ENCODE measurements at regions not wholly inside any gene's neighbourhood (a gene's known extent, or its start where the extent isn't known, plus 50 kb on each side); places are given as distances from the start of the nearest gene placed in this dataset.

DNA sequence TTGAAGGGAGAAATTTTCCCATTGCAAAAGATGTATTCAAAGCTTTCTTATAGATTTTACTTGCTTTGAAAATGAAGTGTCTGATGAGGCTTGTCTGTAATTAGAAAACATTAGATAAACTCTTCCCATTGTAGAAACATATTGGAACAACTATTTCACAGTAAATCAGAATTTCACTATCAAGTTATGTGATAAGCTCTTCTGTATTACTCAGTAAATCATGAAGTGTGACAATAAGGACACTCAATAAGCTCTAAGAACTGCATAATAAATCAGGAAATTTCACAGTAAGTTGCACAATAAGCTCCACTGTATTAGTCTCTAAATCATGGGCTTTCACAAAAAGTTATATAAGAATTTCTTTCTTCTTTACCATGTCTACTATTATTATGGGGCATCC, 1546.6 kb downstream of the SLITRK5 start:
- H3K79me2 ChIP-seq (ENCODE audit: low read depth), result no peaks in the 10 kb centered on the region
- no peaks in the 10 kb centered on the region for H4K20me1 ChIP-seq (ENCODE audit: low read depth)
- H3K36me3 Mint-ChIP-seq, result no peaks in the 10 kb centered on the region
- H3K27ac Mint-ChIP-seq, result no peak overlapping the region
- peaks cover 11% of the 10 kb centered on the region for H3K9me3 Mint-ChIP-seq
- H3K4me1 ChIP-seq, result no peaks in the 10 kb centered on the region
- no peak overlapping the region for H3K4me2 ChIP-seq
- DNase-seq (ENCODE audit: low spot score), result no peak
- no peak overlapping the region for H3K27ac ChIP-seq
- TF ChIP-seq EZH2 (IDR thresholded peaks at IDR 0.05) (no peak), EZH2phosphoT487 (IDR thresholded peaks at IDR 0.05) (no peak)
- TF ChIP-seq, protein P1, sequence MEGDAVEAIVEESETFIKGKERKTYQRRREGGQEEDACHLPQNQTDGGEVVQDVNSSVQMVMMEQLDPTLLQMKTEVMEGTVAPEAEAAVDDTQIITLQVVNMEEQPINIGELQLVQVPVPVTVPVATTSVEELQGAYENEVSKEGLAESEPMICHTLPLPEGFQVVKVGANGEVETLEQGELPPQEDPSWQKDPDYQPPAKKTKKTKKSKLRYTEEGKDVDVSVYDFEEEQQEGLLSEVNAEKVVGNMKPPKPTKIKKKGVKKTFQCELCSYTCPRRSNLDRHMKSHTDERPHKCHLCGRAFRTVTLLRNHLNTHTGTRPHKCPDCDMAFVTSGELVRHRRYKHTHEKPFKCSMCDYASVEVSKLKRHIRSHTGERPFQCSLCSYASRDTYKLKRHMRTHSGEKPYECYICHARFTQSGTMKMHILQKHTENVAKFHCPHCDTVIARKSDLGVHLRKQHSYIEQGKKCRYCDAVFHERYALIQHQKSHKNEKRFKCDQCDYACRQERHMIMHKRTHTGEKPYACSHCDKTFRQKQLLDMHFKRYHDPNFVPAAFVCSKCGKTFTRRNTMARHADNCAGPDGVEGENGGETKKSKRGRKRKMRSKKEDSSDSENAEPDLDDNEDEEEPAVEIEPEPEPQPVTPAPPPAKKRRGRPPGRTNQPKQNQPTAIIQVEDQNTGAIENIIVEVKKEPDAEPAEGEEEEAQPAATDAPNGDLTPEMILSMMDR (IDR thresholded peaks at IDR 0.05), result no peak
- H2AFZ ChIP-seq (replicated peaks), result no peak overlapping the region
- H3K9me3 ChIP-seq (ENCODE audit: low read depth), result no peaks in the 10 kb centered on the region
- no peak overlapping the region for H3K9ac ChIP-seq
- H3K27me3 ChIP-seq, result no peaks in the 10 kb centered on the region
- no peaks in the 10 kb centered on the region for H3K27me3 Mint-ChIP-seq (ENCODE audit: insufficient read depth, low read depth)
- no peak overlapping the region for H3K4me3 ChIP-seq
- H3K36me3 ChIP-seq, result no peaks in the 10 kb centered on the region
- no peaks in the 10 kb centered on the region for H3F3A ChIP-seq (ENCODE audit: low read depth)
- H3K4me3 Mint-ChIP-seq, result no peak overlapping the region
- no peaks in the 10 kb centered on the region for H3K4me1 Mint-ChIP-seq

DNA sequence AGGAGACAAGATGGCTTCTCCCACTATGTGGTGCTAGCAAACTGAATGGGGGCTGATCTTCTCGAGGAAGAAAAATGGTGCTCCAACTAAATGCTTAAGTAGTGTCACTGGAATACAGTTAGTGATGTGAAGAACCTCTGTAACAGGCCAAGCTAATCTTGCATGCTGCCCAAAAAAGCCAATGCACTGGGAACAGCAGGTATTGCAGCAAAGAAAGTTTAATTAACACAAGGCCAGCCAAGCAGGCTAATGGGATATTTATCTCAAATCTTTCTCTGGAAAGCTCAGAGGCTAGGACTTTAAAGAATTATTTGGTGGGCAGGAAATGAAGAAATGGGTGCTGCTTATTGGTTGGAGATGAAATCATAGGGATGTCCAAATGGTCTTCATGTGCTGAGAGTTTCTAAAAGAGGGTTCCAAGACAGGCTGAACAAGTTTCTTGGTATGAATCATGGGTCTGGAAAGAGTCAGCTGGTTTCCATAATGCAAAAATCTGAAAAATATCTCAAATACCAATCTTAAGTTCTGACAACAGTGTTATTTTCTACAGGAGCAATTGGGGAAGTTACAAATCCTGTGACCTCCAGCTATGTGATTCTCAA, 1550.5 kb downstream of the SLITRK5 start:
- H3K9me3 Mint-ChIP-seq, result peaks cover 11% of the 10 kb centered on the region
- H3K27ac Mint-ChIP-seq, result no peak overlapping the region
- Histone ChIP-seq H3K27ac (no peak overlapping the region), H3K27me3 (no peaks in the 10 kb centered on the region), H3K4me1 (no peaks in the 10 kb centered on the region), H4K20me1 (ENCODE audit: low read depth) (no peaks in the 10 kb centered on the region), H3K4me2 (no peak overlapping the region), H3K79me2 (ENCODE audit: low read depth) (no peaks in the 10 kb centered on the region), H2AFZ (replicated peaks) (no peak overlapping the region), H3K9me3 (ENCODE audit: low read depth) (no peaks in the 10 kb centered on the region), H3F3A (ENCODE audit: low read depth) (no peaks in the 10 kb centered on the region), H3K9ac (no peak overlapping the region), H3K4me3 (no peak overlapping the region), H3K36me3 (no peaks in the 10 kb centered on the region)
- no peaks in the 10 kb centered on the region for H3K27me3 Mint-ChIP-seq (ENCODE audit: insufficient read depth, low read depth)
- no peak overlapping the region for H3K4me3 Mint-ChIP-seq
- no peaks in the 10 kb centered on the region for H3K36me3 Mint-ChIP-seq
- H3K4me1 Mint-ChIP-seq, result no peaks in the 10 kb centered on the region
- no peak for DNase-seq (ENCODE audit: low spot score)
- TF ChIP-seq, protein P1 (IDR thresholded peaks at IDR 0.05), result no peak
- TF ChIP-seq EZH2 (IDR thresholded peaks at IDR 0.05), result no peak
- TF ChIP-seq EZH2phosphoT487 (IDR thresholded peaks at IDR 0.05), result no peak

DNA sequence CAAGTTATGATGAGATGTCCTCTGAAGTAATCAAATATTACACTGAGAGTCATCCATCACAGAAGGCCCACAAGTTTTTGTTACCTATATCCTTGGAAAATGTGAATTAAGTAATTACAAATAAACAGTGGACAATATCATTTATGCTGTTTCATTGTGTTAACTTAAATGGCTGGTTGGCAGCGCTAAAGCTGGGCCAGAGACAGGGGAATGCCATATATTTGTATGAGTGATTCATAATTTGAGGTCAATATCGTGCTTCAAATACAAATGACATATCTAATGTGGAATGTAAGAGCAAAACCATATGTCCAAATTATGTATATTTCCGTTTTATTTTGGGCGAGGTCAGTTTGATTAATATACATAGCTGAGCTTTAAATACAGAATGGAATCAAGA, 1556.2 kb downstream of the SLITRK5 start:
- Mint-ChIP-seq H3K27ac (no peak overlapping the region), H3K9me3 (no peaks in the 10 kb centered on the region), H3K4me3 (no peak overlapping the region), H3K27me3 (ENCODE audit: insufficient read depth, low read depth) (no peaks in the 10 kb centered on the region), H3K36me3 (no peaks in the 10 kb centered on the region), H3K4me1 (no peaks in the 10 kb centered on the region)
- no peaks in the 10 kb centered on the region for H3F3A ChIP-seq (ENCODE audit: low read depth)
- no peak overlapping the region for H3K9ac ChIP-seq
- H3K27me3 ChIP-seq, result no peaks in the 10 kb centered on the region
- H3K4me3 ChIP-seq, result no peak overlapping the region
- DNase-seq (ENCODE audit: low spot score), result no peak
- TF ChIP-seq EZH2phosphoT487 (IDR thresholded peaks at IDR 0.05) (no peak), EZH2 (IDR thresholded peaks at IDR 0.05) (no peak)
- TF ChIP-seq, protein P1 (IDR thresholded peaks at IDR 0.05), result no peak
- H3K4me2 ChIP-seq, result no peak overlapping the region
- no peaks in the 10 kb centered on the region for H4K20me1 ChIP-seq (ENCODE audit: low read depth)
- H3K27ac ChIP-seq, result no peak overlapping the region
- no peak overlapping the region for H2AFZ ChIP-seq (replicated peaks)
- H3K4me1 ChIP-seq, result no peaks in the 10 kb centered on the region
- no peaks in the 10 kb centered on the region for H3K79me2 ChIP-seq (ENCODE audit: low read depth)
- H3K36me3 ChIP-seq, result no peaks in the 10 kb centered on the region
- H3K9me3 ChIP-seq (ENCODE audit: low read depth), result no peaks in the 10 kb centered on the region

Measured in neural progenitor cell (in vitro differentiated cells).